Endothelial cell (in vitro differentiated cells): ENCODE measurements at regions not wholly inside any gene's neighbourhood (a gene's known extent, or its start where the extent isn't known, plus 50 kb on each side); places are given as distances from the start of the nearest gene placed in this dataset.

ENCODE experiments used
- DNase-seq: peaks from one replicate; pipeline ENCODE4 v3.0.0; 2021; ENCODE audit warnings: low spot score
- H3K27ac Mint-ChIP-seq: one replicate; pipeline ENCODE4 v1.8.0; 2021; ENCODE audit warnings: mixed read lengths, inconsistent platforms; ENCODE audit not compliant: unreplicated experiment
- H3K27me3 Mint-ChIP-seq: one replicate; pipeline ENCODE4 v1.8.0; 2021; ENCODE audit warnings: mild to moderate bottlenecking, moderate library complexity, mixed read lengths, inconsistent platforms; ENCODE audit not compliant: unreplicated experiment
- H3K36me3 Mint-ChIP-seq: one replicate; pipeline ENCODE4 v1.8.0; 2021; ENCODE audit warnings: mild to moderate bottlenecking, low read depth, mixed read lengths, inconsistent platforms; ENCODE audit not compliant: unreplicated experiment
- H3K4me1 Mint-ChIP-seq: one replicate; pipeline ENCODE4 v1.8.0; 2021; ENCODE audit warnings: mild to moderate bottlenecking, mixed read lengths, inconsistent platforms; ENCODE audit not compliant: unreplicated experiment
- H3K4me3 Mint-ChIP-seq: one replicate; pipeline ENCODE4 v1.8.0; 2021; ENCODE audit warnings: mild to moderate bottlenecking, mixed read lengths, inconsistent platforms; ENCODE audit not compliant: unreplicated experiment
- H3K9me3 Mint-ChIP-seq: one replicate; pipeline ENCODE4 v1.8.0; 2021; ENCODE audit warnings: mixed read lengths, inconsistent platforms; ENCODE audit not compliant: unreplicated experiment
- CTCF ChIP-seq: fragments of 200-600 bp; sonication (generic); IDR thresholded peaks from one replicate; pipeline ENCODE4 v1.5.0; 2021; ENCODE audit warnings: antibody characterized with exemption; ENCODE audit not compliant: unreplicated experiment

- no peaks in the 10 kb centered on the region for H3K36me3 Mint-ChIP-seq
- no peaks in the 10 kb centered on the region for H3K4me1 Mint-ChIP-seq
- no peak for TF ChIP-seq CTCF
- peaks cover 2% of the 10 kb centered on the region for H3K27me3 Mint-ChIP-seq
- no peak for DNase-seq
- no peaks in the 10 kb centered on the region for H3K9me3 Mint-ChIP-seq
- no peak overlapping the region for H3K27ac Mint-ChIP-seq
- H3K4me3 Mint-ChIP-seq, result no peak overlapping the region
Measured at GRCh38 chr4:27168783-27169182, 308.1 kb downstream of the STIM2 start.

GRCh38 chr4:27173280-27173679 is 312.6 kb downstream of the STIM2 start:
- no peaks in the 10 kb centered on the region for H3K9me3 Mint-ChIP-seq
- no peak overlapping the region for H3K4me3 Mint-ChIP-seq
- no peaks in the 10 kb centered on the region for H3K27me3 Mint-ChIP-seq
- no peak for DNase-seq
- no peak for TF ChIP-seq CTCF
- H3K36me3 Mint-ChIP-seq, result no peaks in the 10 kb centered on the region
- no peak overlapping the region for H3K27ac Mint-ChIP-seq
- H3K4me1 Mint-ChIP-seq, result no peaks in the 10 kb centered on the region

GRCh38 chr4:27176400-27176799 is 315.8 kb downstream of the STIM2 start:
- no peaks in the 10 kb centered on the region for H3K36me3 Mint-ChIP-seq

GRCh38 chr4:27176881-27177280 is 316.2 kb downstream of the STIM2 start:
- Mint-ChIP-seq H3K4me1 (no peaks in the 10 kb centered on the region), H3K36me3 (no peaks in the 10 kb centered on the region), H3K27me3 (no peaks in the 10 kb centered on the region), H3K9me3 (no peaks in the 10 kb centered on the region), H3K4me3 (no peak overlapping the region), H3K27ac (no peak overlapping the region)
- no peak for DNase-seq
- TF ChIP-seq CTCF, result no peak

More at GRCh38 chr4:27176400-27176799, 315.8 kb downstream of the STIM2 start:
- Mint-ChIP-seq H3K27ac (no peak overlapping the region), H3K4me3 (no peak overlapping the region), H3K27me3 (no peaks in the 10 kb centered on the region), H3K4me1 (no peaks in the 10 kb centered on the region), H3K9me3 (no peaks in the 10 kb centered on the region)
- TF ChIP-seq CTCF, result no peak
- peak; percentile 38 for DNase-seq

DNA sequence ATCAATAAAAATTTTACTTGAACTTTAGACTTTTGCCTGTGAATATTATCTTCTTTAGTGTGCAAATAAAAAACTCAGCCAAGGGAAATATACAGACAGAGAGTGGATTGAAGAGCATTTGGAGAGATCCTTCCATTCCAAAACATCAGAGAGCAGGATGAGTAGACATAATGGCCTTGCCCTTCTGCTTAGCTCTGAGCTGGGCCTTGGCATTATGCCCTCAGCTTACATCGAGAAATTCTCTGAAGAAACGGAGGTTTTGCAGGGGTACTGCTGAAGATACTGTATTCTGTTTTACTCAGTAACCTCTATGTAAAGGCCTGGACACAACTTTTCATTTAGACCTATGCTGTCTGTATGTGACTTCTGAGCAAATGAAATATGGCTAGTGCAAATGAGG is 317.4 kb downstream of the STIM2 start:
- Mint-ChIP-seq H3K27ac (no peak overlapping the region), H3K4me3 (no peak overlapping the region), H3K4me1 (no peaks in the 10 kb centered on the region), H3K27me3 (no peaks in the 10 kb centered on the region), H3K9me3 (no peaks in the 10 kb centered on the region), H3K36me3 (no peaks in the 10 kb centered on the region)
- no peak for TF ChIP-seq CTCF
- DNase-seq, result no peak
